Uterus (tissue), 2 donors: ENCODE measurements at regions not wholly inside any gene's neighbourhood (a gene's known extent, or its start where the extent isn't known, plus 50 kb on each side); places are given as distances from the start of the nearest gene placed in this dataset.

Experiments
- CTCF ChIP-seq, 4 experiments: fragments of 200-600 bp in 2 of 4; fragments of 450-650 bp in 2 of 4; sonication (generic) in 2 of 4; IDR thresholded peaks; one replicate each; pipeline ENCODE4 v1.5.1; 2016 to 2019; ENCODE audit warnings: antibody characterized with exemption in 4 of 4, mild to moderate bottlenecking in 2 of 4, moderate library complexity in 1 of 4
- POLR2A ChIP-seq, 2 donors: fragments of 450-650 bp; IDR thresholded peaks; one replicate each; pipeline ENCODE4 v1.6.1; 2016; ENCODE audit warnings: antibody characterized with exemption in 2 of 2, mild to moderate bottlenecking in 1 of 2, moderate library complexity in 1 of 2

- TF ChIP-seq CTCF (IDR thresholded peaks at IDR 0.05) (no peak), POLR2A (IDR thresholded peaks at IDR 0.05) (no peak)
Measured at GRCh38 chr2:78411303-78411702, 614.2 kb upstream of the REG3G start.
